HL-60 (cell line): ENCODE measurements at regions not wholly inside any gene's neighbourhood (a gene's known extent, or its start where the extent isn't known, plus 50 kb on each side); places are given as distances from the start of the nearest gene placed in this dataset.

Source experiments
- DNase-seq, 2 experiments: peaks; one replicate each; pipeline ENCODE4 v3.0.0-alpha.2; 2010 to 2020; ENCODE audit warnings: low read depth in 1 of 2, low spot score in 1 of 2
- H3K27ac ChIP-seq: fragments of 250-450 bp; sonication (Bioruptor Pico); replicated peaks from 2 replicates; pipeline ENCODE4 v1.5.1; 2020; ENCODE audit warnings: mild to moderate bottlenecking, moderate library complexity
- H3K27me3 ChIP-seq: fragments of 250-450 bp; sonication (Bioruptor Pico); 2 replicates; pipeline ENCODE4 v1.5.1; 2021; ENCODE audit warnings: mild to moderate bottlenecking, moderate library complexity; ENCODE audit not compliant: insufficient read depth, poor library complexity, severe bottlenecking
- H3K4me3 ChIP-seq: replicated peaks from 2 replicates; pipeline ENCODE4 v1.5.1; 2011; ENCODE audit warnings: mild to moderate bottlenecking, control low read depth, low read length; ENCODE audit not compliant: insufficient read depth
- GABPA ChIP-seq: IDR thresholded peaks from 2 replicates; pipeline ENCODE4 v1.6.1; 2012; ENCODE audit warnings: low read depth
- POLR2AphosphoS5 ChIP-seq: IDR thresholded peaks from 2 replicates; pipeline ENCODE4 v1.6.1; 2012; ENCODE audit warnings: low read depth
- SPI1 ChIP-seq: IDR thresholded peaks from 2 replicates; pipeline ENCODE4 v1.6.1; 2012; ENCODE audit warnings: low read depth, mild to moderate bottlenecking, borderline replicate concordance
- TF ChIP-seq, protein P1 (sequence below): IDR thresholded peaks from one replicate; pipeline ENCODE4 v1.5.1; 2011; ENCODE audit warnings: low read length, control low read depth, inconsistent platforms; ENCODE audit not compliant: insufficient read depth
- TF ChIP-seq, protein P2 (sequence below): IDR thresholded peaks from 2 replicates; pipeline ENCODE4 v1.6.1; 2012; ENCODE audit warnings: low read depth; ENCODE audit not compliant: insufficient replicate concordance

DNA sequence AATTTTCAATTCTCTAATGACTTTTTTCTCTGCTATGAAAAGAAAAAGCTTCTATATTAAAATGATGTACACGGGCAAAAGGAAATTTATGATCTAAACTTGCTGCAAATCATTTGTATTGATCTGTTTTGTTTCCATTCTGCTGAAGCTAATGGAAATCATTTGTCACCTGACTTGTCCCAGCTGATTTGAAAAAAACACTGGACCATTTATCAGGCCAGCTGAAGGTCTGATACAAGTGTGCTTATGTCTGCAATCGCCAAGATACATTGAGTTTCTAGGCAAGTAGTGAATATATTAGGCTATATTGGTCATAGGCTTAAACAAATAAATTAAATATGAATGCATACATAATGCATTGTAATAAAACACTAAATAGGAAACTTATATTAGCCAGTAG is 1309.7 kb downstream of the REEP3 start:
- Histone ChIP-seq H3K27ac (no peak overlapping the region), H3K4me3 (no peak overlapping the region), H3K27me3 (no peaks in the 10 kb centered on the region)
- no peak for TF ChIP-seq POLR2AphosphoS5
- TF ChIP-seq, protein P1, sequence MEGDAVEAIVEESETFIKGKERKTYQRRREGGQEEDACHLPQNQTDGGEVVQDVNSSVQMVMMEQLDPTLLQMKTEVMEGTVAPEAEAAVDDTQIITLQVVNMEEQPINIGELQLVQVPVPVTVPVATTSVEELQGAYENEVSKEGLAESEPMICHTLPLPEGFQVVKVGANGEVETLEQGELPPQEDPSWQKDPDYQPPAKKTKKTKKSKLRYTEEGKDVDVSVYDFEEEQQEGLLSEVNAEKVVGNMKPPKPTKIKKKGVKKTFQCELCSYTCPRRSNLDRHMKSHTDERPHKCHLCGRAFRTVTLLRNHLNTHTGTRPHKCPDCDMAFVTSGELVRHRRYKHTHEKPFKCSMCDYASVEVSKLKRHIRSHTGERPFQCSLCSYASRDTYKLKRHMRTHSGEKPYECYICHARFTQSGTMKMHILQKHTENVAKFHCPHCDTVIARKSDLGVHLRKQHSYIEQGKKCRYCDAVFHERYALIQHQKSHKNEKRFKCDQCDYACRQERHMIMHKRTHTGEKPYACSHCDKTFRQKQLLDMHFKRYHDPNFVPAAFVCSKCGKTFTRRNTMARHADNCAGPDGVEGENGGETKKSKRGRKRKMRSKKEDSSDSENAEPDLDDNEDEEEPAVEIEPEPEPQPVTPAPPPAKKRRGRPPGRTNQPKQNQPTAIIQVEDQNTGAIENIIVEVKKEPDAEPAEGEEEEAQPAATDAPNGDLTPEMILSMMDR = no peak
- TF ChIP-seq SPI1 = no peak
- TF ChIP-seq, protein P2, sequence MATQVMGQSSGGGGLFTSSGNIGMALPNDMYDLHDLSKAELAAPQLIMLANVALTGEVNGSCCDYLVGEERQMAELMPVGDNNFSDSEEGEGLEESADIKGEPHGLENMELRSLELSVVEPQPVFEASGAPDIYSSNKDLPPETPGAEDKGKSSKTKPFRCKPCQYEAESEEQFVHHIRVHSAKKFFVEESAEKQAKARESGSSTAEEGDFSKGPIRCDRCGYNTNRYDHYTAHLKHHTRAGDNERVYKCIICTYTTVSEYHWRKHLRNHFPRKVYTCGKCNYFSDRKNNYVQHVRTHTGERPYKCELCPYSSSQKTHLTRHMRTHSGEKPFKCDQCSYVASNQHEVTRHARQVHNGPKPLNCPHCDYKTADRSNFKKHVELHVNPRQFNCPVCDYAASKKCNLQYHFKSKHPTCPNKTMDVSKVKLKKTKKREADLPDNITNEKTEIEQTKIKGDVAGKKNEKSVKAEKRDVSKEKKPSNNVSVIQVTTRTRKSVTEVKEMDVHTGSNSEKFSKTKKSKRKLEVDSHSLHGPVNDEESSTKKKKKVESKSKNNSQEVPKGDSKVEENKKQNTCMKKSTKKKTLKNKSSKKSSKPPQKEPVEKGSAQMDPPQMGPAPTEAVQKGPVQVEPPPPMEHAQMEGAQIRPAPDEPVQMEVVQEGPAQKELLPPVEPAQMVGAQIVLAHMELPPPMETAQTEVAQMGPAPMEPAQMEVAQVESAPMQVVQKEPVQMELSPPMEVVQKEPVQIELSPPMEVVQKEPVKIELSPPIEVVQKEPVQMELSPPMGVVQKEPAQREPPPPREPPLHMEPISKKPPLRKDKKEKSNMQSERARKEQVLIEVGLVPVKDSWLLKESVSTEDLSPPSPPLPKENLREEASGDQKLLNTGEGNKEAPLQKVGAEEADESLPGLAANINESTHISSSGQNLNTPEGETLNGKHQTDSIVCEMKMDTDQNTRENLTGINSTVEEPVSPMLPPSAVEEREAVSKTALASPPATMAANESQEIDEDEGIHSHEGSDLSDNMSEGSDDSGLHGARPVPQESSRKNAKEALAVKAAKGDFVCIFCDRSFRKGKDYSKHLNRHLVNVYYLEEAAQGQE = no peak
- no peak for TF ChIP-seq GABPA
- no peak for DNase-seq

DNA sequence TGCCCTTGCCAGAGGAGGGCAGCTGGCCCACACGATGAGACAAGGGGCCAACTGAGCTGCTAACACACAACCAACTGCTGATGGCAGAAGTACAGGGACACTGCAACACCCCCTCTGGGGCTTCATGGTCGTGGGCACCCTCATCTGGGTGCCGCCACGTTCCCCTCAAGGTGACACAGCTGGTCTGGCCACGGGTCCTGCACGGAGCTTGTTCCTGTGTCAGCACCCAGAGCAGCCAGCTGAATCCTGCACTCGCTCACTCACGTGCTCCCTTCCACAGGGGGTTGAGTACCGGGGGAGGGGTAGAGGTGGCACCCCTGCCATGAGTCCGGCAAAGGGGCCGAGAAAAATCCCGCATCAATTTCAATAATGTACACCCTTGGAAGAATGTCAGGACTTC is 1319.1 kb downstream of the REEP3 start:
- TF ChIP-seq, protein P1 = no peak
- TF ChIP-seq, protein P2 = no peak
- TF ChIP-seq SPI1 (no peak), GABPA (no peak), POLR2AphosphoS5 (no peak)
- Histone ChIP-seq H3K27me3 (no peaks in the 10 kb centered on the region), H3K4me3 (no peak overlapping the region), H3K27ac (no peak overlapping the region)
- no peak for DNase-seq

DNA sequence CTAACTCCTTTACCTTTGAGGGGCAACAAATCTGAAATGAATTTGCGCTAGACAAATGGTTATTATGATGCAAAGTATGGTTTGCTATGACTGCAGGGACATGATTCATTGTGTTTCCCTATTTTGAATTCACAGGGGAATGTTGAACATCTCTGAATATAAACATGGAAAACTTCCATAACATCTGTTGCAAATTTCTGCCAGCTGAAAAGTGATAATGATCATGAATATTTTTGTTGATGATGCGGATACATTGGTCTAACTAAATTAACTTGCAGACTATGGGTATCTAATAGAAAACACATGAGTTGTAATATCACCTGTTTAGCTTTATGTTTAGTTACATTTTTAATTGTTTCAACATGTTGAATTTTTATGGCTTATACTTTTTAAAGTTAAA is 1325.5 kb downstream of the REEP3 start:
- DNase-seq = no peak
- TF ChIP-seq SPI1 (no peak), GABPA (no peak), POLR2AphosphoS5 (no peak)
- TF ChIP-seq, protein P2 = no peak
- TF ChIP-seq, protein P1 = no peak
- no peaks in the 10 kb centered on the region for H3K27me3 ChIP-seq
- H3K4me3 ChIP-seq = no peak overlapping the region
- H3K27ac ChIP-seq = no peak overlapping the region
